ENCODE measurements at regions not wholly inside any gene's neighbourhood (a gene's known extent, or its start where the extent isn't known, plus 50 kb on each side); places are given as distances from the start of the nearest gene placed in this dataset.

DNA sequence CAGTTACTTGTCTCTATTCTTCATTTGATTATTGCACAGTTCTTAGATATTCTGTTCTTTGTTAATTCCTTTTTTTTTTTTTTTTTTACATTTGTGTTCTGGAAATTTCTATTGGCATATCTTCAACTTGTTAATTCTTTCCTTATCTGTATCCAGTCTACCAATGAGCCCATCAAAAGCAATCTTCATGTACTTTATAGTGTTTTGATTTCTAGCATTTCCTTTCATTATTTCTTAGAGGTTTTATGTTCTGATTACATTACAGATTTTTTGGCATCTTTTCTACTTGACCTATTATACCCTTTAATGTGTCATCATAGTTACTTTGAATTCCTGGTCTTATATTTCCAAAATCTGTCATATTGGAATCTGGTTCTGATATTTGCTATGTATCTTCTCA, 2194.8 kb downstream of the PCDH9 start:
- Histone ChIP-seq H3K4me2 (ENCODE audit: low read length) (no peak overlapping the region), H3K4me1 (ENCODE audit: control insufficient read depth in 1 of 2, insufficient read depth in 2 of 2, low read length in 2 of 2) (no peaks in the 10 kb centered on the region), H3K27me3 (ENCODE audit: insufficient read depth, low read length) (no peaks in the 10 kb centered on the region), H3K36me3 (ENCODE audit: control insufficient read depth in 1 of 2, insufficient read depth in 2 of 2, low read length in 2 of 2) (no peaks in the 10 kb centered on the region), H2AFZ (ENCODE audit: low read depth, low read length, poor library complexity, severe bottlenecking) (no peak overlapping the region), H3K9me3 (ENCODE audit: control insufficient read depth in 1 of 2, insufficient read depth in 1 of 2, low read depth in 1 of 2, low read length in 2 of 2) (no peaks in the 10 kb centered on the region), H3K9ac (ENCODE audit: low read length) (no peak overlapping the region), H3K4me3 (replicated peaks in 1 of 2; ENCODE audit: low read depth in 1 of 2, low read length in 2 of 2) (no peak overlapping the region), H3K27ac (ENCODE audit: low read depth, low read length) (no peak overlapping the region), H4K20me1 (ENCODE audit: insufficient read depth) (no peaks in the 10 kb centered on the region), H3K9me2 (ENCODE audit: insufficient read depth) (no peaks in the 10 kb centered on the region), H3K79me2 (ENCODE audit: insufficient read depth, low read length) (no peaks in the 10 kb centered on the region)
- ChIA-PET CTCF (no interaction called here), RAD21 (ENCODE audit: low non-redundant PET in 1 of 2, low total read pairs in 2 of 2, uncharacterized antibody in 2 of 2, unreplicated experiment in 2 of 2) (no interaction called here), POLR2A (no interaction called here)
- ATAC-seq, result no peak
- no peak for TF ChIP-seq EZH2phosphoT487 (IDR thresholded peaks at IDR 0.05; ENCODE audit: borderline replicate concordance)
- TF ChIP-seq TCF7L2 (IDR thresholded peaks at IDR 0.05; ENCODE audit: borderline replicate concordance, extremely low read depth, insufficient read depth, insufficient read length), result no peak
- intact Hi-C loops (cut with micrococcal nuclease), result no loop called here
- BruUV-seq (replicated peaks), result no TSS peak
- no peak for DNase-seq (ENCODE audit: low read depth, low spot score)

DNA sequence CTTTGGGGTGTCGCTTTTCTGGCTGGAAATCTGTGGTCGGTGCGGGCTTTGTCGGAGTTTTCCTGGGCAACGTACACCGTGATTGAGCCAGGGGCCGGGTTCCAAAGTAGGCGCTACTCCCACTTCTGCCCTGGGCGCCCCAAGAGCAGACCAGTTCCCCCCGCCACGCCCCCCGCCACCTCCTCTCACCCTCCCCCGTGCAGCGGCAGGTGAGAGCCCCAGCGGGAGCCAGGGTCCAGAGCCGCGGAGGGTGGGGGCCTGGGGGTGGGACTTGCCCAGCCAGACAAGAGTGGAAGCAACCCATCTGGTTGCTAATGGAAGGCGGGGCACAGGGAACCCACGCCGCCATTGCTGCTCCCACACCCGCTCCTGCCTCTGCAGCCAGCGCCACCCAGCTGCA, 2195.9 kb downstream of the PCDH9 start:
- Histone ChIP-seq H3K9ac (ENCODE audit: low read length) (no peak overlapping the region), H3K27ac (ENCODE audit: low read depth, low read length) (no peak overlapping the region), H3K9me3 (ENCODE audit: control insufficient read depth in 1 of 2, insufficient read depth in 1 of 2, low read depth in 1 of 2, low read length in 2 of 2) (no peaks in the 10 kb centered on the region), H2AFZ (ENCODE audit: low read depth, low read length, poor library complexity, severe bottlenecking) (no peak overlapping the region), H3K36me3 (ENCODE audit: control insufficient read depth in 1 of 2, insufficient read depth in 2 of 2, low read length in 2 of 2) (no peaks in the 10 kb centered on the region), H3K4me3 (replicated peaks in 1 of 2; ENCODE audit: low read depth in 1 of 2, low read length in 2 of 2) (no peak overlapping the region), H3K79me2 (ENCODE audit: insufficient read depth, low read length) (no peaks in the 10 kb centered on the region), H3K27me3 (ENCODE audit: insufficient read depth, low read length) (no peaks in the 10 kb centered on the region), H3K4me2 (ENCODE audit: low read length) (no peak overlapping the region), H3K4me1 (ENCODE audit: control insufficient read depth in 1 of 2, insufficient read depth in 2 of 2, low read length in 2 of 2) (no peaks in the 10 kb centered on the region), H3K9me2 (ENCODE audit: insufficient read depth) (no peaks in the 10 kb centered on the region), H4K20me1 (ENCODE audit: insufficient read depth) (no peaks in the 10 kb centered on the region)
- no peak for DNase-seq (ENCODE audit: low read depth, low spot score)
- intact Hi-C loops (cut with micrococcal nuclease), result no loop called here
- RAD21 ChIA-PET (ENCODE audit: low non-redundant PET in 1 of 2, low total read pairs in 2 of 2, uncharacterized antibody in 2 of 2, unreplicated experiment in 2 of 2), result no interaction called here
- TF ChIP-seq POLR2AphosphoS5 (IDR thresholded peaks at IDR 0.05; ENCODE audit: low read depth, low read length) (no peak), ZNF274 (IDR thresholded peaks at IDR 0.05; ENCODE audit: low read depth, low read length) (no peak), SIN3A (IDR thresholded peaks at IDR 0.05; ENCODE audit: low read depth) (no peak)
- POLR2A ChIA-PET, result no interaction called here
- CTCF ChIA-PET, result no interaction called here
- no TSS peak for BruUV-seq (replicated peaks)
- ATAC-seq, result no peak

Data from HCT116 (cell line).